Left lung (tissue), 4 donors: ENCODE measurements at regions not wholly inside any gene's neighbourhood (a gene's known extent, or its start where the extent isn't known, plus 50 kb on each side); places are given as distances from the start of the nearest gene placed in this dataset.

Experiments used
- ATAC-seq: fragments of 200-7000 bp; cut with Tn5 transposase; one replicate; pipeline ENCODE4 v1.9.1; 2020; ENCODE audit warnings: moderate library complexity
- DNase-seq, 4 donors: peaks; one replicate each; pipeline ENCODE4 v3.0.0-alpha.2; 2013 to 2020
- H3K27ac ChIP-seq, 2 donors: fragments of 200-600 bp; sonication (generic) in 1 of 2; one replicate each; pipeline versions ENCODE4 v1.5.0 to v1.8.0; 2020 to 2021
- H3K27me3 ChIP-seq, 2 donors: fragments of 200-600 bp; sonication (generic) in 1 of 2; one replicate each; pipeline versions ENCODE4 v1.5.0 to v1.8.0; 2020 to 2021
- H3K36me3 ChIP-seq, 2 donors: fragments of 200-600 bp; sonication (generic) in 1 of 2; one replicate each; pipeline versions ENCODE4 v1.5.0 to v1.8.0; 2020 to 2021
- H3K4me1 ChIP-seq, 2 donors: fragments of 200-600 bp; one replicate each; pipeline ENCODE4 v1.8.0; 2021
- H3K4me3 ChIP-seq, 2 donors: fragments of 200-600 bp; sonication (generic) in 1 of 2; one replicate each; pipeline versions ENCODE4 v1.5.0 to v1.8.0; 2020 to 2021; ENCODE audit warnings: mild to moderate bottlenecking in 1 of 2
- H3K9me3 ChIP-seq, 2 donors: fragments of 200-600 bp; sonication (generic) in 1 of 2; one replicate each; pipeline versions ENCODE4 v1.5.0 to v1.8.0; 2020 to 2021
- intact Hi-C, 2 donors: fragments of 100-400 bp; cut with DNase I; formaldehyde crosslinking; loops; one replicate each; pipeline versions ENCODE4 v1.11.2 to v1.14.2; 2022
- TF ChIP-seq, protein P1 (sequence below), 2 donors: fragments of 200-600 bp; sonication (generic) in 1 of 2; IDR thresholded peaks; one replicate each; pipeline versions ENCODE4 v1.5.0 to v1.8.0; 2021; ENCODE audit warnings: antibody characterized with exemption in 2 of 2
- donor health status: DM: no; HTN: yes; CAD: no.
- donor health status: DM: no; HTN: no; CAD: no.

DNA sequence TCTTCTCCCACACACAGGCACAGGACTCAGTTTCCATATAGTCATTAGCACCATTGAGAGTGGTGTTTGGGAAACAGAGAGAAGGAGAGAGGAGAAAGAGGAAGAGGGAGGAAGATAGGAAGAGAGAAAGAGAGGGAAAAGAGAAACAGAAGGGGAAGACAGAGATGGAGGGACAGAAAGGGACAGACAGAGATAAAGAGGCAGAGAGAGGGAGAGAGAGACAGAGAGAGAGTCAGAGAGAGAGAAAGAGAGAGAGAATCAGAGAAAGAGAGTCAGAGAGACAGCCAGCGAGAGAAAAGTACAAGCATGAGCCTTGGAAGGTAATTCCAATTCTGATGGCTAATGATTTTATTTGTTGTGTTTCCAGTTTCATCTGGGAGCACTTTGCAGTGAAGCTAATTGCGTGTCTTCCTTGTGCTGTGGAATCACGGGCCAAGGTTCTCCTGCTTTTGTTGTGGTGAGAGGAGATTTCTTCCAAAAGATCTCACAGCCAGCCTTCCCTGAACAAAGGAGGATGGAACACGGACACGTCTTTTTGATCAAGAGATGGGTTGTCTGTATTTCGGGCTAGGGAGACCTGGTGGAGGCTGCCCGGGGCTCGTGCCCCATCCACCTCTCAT, 153.6 kb upstream of the TWIST2 start:
- no peak for DNase-seq
- H3K27me3 ChIP-seq, result no peaks in the 10 kb centered on the region
- no peak for ATAC-seq
- intact Hi-C loops, result no loop called here
- H3K4me1 ChIP-seq, result no peaks in the 10 kb centered on the region
- H3K27ac ChIP-seq, result no peak overlapping the region
- H3K36me3 ChIP-seq, result no peaks in the 10 kb centered on the region
- TF ChIP-seq, protein P1, sequence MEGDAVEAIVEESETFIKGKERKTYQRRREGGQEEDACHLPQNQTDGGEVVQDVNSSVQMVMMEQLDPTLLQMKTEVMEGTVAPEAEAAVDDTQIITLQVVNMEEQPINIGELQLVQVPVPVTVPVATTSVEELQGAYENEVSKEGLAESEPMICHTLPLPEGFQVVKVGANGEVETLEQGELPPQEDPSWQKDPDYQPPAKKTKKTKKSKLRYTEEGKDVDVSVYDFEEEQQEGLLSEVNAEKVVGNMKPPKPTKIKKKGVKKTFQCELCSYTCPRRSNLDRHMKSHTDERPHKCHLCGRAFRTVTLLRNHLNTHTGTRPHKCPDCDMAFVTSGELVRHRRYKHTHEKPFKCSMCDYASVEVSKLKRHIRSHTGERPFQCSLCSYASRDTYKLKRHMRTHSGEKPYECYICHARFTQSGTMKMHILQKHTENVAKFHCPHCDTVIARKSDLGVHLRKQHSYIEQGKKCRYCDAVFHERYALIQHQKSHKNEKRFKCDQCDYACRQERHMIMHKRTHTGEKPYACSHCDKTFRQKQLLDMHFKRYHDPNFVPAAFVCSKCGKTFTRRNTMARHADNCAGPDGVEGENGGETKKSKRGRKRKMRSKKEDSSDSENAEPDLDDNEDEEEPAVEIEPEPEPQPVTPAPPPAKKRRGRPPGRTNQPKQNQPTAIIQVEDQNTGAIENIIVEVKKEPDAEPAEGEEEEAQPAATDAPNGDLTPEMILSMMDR (IDR thresholded peaks at IDR 0.05), result no peak
- no peak overlapping the region for H3K4me3 ChIP-seq
- no peaks in the 10 kb centered on the region for H3K9me3 ChIP-seq

DNA sequence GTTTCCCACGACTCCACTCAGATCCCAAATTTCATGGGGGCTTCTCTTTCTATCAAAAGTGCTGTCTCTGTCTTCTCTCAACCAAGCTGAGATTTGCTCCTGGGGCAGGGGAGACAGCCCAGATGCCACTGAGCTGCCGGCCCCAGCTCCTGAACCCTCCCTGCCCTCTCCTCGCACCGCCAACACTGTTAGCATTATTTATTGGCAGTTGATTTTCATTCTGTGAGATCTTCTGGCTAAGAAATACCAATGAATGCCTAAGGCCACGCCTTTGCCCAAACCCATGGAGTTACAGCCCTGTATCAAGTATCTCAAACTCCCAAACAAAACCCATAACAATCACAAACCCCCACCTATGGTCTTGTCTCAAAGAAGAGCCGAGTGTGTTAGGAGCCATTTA, 153.0 kb upstream of the TWIST2 start:
- H3K4me1 ChIP-seq, result no peaks in the 10 kb centered on the region
- no peak for ATAC-seq
- H3K27me3 ChIP-seq, result no peaks in the 10 kb centered on the region
- no peak overlapping the region for H3K27ac ChIP-seq
- TF ChIP-seq, protein P1 (IDR thresholded peaks at IDR 0.05), result no peak
- no peak for DNase-seq
- no peak overlapping the region for H3K4me3 ChIP-seq
- intact Hi-C loops, result no loop called here
- no peaks in the 10 kb centered on the region for H3K9me3 ChIP-seq
- no peaks in the 10 kb centered on the region for H3K36me3 ChIP-seq

DNA sequence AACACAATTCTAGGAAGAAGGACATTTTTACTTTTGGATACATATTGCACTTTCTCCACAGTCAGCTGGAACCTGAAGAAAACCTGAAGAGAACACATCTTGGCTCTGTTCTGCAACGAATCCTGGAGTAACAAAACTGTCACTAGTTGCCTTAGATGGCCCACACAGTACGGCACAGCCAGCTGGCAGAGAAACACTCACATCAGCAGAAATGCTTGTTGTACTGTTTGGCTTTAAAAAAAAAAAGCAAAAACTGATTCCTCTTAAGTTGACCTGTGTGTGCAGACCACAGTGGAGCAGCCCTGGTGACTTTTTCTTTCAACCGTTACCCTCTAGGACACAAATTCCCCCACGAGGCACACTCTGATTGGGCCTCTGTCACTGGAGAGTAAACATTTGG, 152.3 kb upstream of the TWIST2 start:
- TF ChIP-seq, protein P1 (IDR thresholded peaks at IDR 0.05), result no peak
- H3K27ac ChIP-seq, result no peak overlapping the region
- ATAC-seq (no peak), DNase-seq (peak in 3 of 4 donors; percentile 34 to 74 (median 49))
- no peaks in the 10 kb centered on the region for H3K36me3 ChIP-seq
- intact Hi-C loops, result no loop called here
- no peak overlapping the region for H3K4me3 ChIP-seq
- H3K4me1 ChIP-seq, result no peaks in the 10 kb centered on the region
- no peaks in the 10 kb centered on the region for H3K27me3 ChIP-seq
- no peaks in the 10 kb centered on the region for H3K9me3 ChIP-seq

DNA sequence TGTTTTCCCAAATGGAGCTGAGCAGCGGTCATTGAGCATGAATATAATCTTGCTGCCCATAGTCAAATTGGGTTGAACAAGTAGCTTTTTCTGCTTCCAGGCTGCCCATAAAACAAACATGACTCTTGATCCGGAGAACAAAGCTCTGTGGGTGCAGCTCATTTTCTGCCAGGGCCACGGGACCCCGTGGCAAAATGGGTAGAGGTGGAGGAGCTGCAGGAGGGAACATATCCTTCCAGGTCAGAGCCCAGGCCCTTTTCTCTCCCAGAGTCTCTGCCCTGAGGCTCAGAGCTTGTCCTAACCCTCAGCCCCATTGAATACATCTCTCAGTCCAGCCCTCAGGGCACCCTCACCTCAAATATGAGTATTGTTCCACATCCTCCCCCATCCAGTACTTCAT, 151.6 kb upstream of the TWIST2 start:
- Histone ChIP-seq H3K9me3 (no peaks in the 10 kb centered on the region), H3K27ac (no peak overlapping the region), H3K4me1 (no peaks in the 10 kb centered on the region), H3K36me3 (no peaks in the 10 kb centered on the region), H3K27me3 (no peaks in the 10 kb centered on the region), H3K4me3 (no peak overlapping the region)
- ATAC-seq (no peak), DNase-seq (no peak)
- intact Hi-C loops, result no loop called here
- TF ChIP-seq, protein P1 (IDR thresholded peaks at IDR 0.05), result no peak

DNA sequence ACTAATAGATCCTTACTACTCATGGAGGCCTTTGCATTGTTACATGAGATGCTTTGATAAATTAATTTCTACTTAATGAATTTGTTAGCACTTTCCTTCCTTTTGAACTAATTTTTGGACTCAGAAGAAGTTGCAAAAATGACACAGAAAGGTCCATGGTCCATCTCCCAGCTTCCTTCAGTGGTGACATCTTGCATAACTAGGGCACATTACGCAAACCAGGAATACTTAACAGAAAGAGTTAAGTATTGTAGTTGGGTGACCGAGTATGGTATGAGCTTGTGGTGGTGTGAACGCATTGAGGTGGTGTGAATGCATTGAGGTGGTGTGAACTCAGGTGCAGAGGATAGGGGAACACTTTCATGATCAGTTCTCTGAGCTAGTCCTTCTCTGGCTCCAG, 151.1 kb upstream of the TWIST2 start:
- H3K27ac ChIP-seq, result no peak overlapping the region
- intact Hi-C loops, result no loop called here
- H3K27me3 ChIP-seq, result no peaks in the 10 kb centered on the region
- H3K9me3 ChIP-seq, result no peaks in the 10 kb centered on the region
- no peak for DNase-seq
- no peaks in the 10 kb centered on the region for H3K4me1 ChIP-seq
- ATAC-seq, result no peak
- no peaks in the 10 kb centered on the region for H3K36me3 ChIP-seq
- H3K4me3 ChIP-seq, result no peak overlapping the region
- TF ChIP-seq, protein P1 (IDR thresholded peaks at IDR 0.05), result no peak
